ENCODE measurements at regions not wholly inside any gene's neighbourhood (a gene's known extent, or its start where the extent isn't known, plus 50 kb on each side); places are given as distances from the start of the nearest gene placed in this dataset.

DNA sequence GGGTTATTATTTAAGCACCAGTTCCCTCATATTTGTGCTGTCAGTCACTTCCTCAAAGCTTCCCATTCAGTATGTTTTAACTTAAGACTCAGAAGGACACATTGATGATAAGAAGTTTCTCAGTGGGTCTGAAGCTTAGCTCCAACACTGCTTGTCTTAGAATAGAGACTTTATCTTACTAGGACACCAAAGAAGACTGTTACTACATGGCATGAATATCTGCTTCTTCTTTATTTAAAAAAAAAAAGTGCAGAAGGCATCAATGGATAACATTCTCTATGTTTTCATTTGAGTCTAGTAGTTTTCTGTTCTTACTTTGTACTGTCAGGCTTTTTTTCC, 404.2 kb downstream of the DAD1 start:
- no peak for TF ChIP-seq POLR2A (IDR thresholded peaks at IDR 0.05)
- no peak for TF ChIP-seq EP300 (IDR thresholded peaks at IDR 0.05; ENCODE audit: low read depth)
